ENCODE measurements at regions not wholly inside any gene's neighbourhood (a gene's known extent, or its start where the extent isn't known, plus 50 kb on each side); places are given as distances from the start of the nearest gene placed in this dataset.
"Not testable (repeated sequence)": the region's sequence is repeated elsewhere in the genome, so short reads cannot be mapped to it uniquely, and the experiment has no call there.

DNA sequence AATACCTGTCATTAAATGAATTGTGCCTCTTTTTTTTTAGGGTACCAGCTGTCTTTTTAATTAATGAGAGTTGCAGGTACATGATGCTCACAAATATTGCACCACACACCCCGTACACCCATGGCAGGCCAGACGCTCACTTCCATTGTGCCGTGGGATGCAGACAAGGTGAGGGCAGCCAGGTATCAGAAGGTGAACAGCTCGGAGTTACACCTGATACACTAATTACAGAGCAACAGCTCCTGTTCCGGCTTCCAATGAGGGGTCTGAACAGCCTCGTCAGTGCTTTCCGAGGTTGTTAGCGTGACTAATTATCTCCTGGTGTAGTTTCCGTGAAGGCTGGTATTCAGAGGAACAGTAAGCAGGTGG, 442.8 kb downstream of the ZNF516 start:
- no peaks in the 10 kb centered on the region for H3K9me3 ChIP-seq (ENCODE audit: control insufficient read depth in 2 of 2, low read length in 2 of 2)
- H3K4me3 Mint-ChIP-seq: no peak overlapping the region
- no peaks in the 10 kb centered on the region for H3K36me3 ChIP-seq (ENCODE audit: control insufficient read depth, insufficient read depth, low read length)
- H3K36me3 Mint-ChIP-seq: no peaks in the 10 kb centered on the region
- H3K9me3 Mint-ChIP-seq: peaks cover 0 to 4% (median 3%) of the 10 kb centered on the region in 7 donors
- no peaks in the 10 kb centered on the region for H3K4me1 Mint-ChIP-seq
- no peaks in the 10 kb centered on the region for H3K27me3 ChIP-seq (ENCODE audit: control insufficient read depth, insufficient read depth, low read length)
- no peak overlapping the region for H3K4me3 ChIP-seq (ENCODE audit: low read depth, low read length)
- H3K27ac Mint-ChIP-seq: no peak overlapping the region
- no peak for ATAC-seq (ENCODE audit: low read depth in 2 of 2)
- H3K4me1 ChIP-seq (ENCODE audit: control insufficient read depth, insufficient read depth, low read length, poor library complexity, severe bottlenecking): no peaks in the 10 kb centered on the region
- no peaks in the 10 kb centered on the region for H3K27me3 Mint-ChIP-seq
- H3K27ac ChIP-seq (ENCODE audit: insufficient read depth, low read length, poor library complexity, severe bottlenecking): no peak overlapping the region
- no peak for DNase-seq

GRCh38 chr18:76051396-76052226, 443.4 kb downstream of the ZNF516 start:
- no peaks in the 10 kb centered on the region for H3K27me3 Mint-ChIP-seq
- H3K27ac ChIP-seq (ENCODE audit: insufficient read depth, low read length, poor library complexity, severe bottlenecking): no peak overlapping the region
- no peaks in the 10 kb centered on the region for H3K4me1 ChIP-seq (ENCODE audit: control insufficient read depth, insufficient read depth, low read length, poor library complexity, severe bottlenecking)
- no peak overlapping the region for H3K4me3 ChIP-seq (ENCODE audit: low read depth, low read length)
- H3K9me3 ChIP-seq (ENCODE audit: control insufficient read depth in 2 of 2, low read length in 2 of 2): no peaks in the 10 kb centered on the region
- H3K4me1 Mint-ChIP-seq: no peaks in the 10 kb centered on the region
- H3K36me3 Mint-ChIP-seq: no peaks in the 10 kb centered on the region
- H3K27ac Mint-ChIP-seq: no peak overlapping the region
- no peak overlapping the region for H3K4me3 Mint-ChIP-seq
- ATAC-seq (ENCODE audit: low read depth in 2 of 2) (no peak), DNase-seq (no peak)
- H3K9me3 Mint-ChIP-seq: peaks cover 0 to 6% (median 3%) of the 10 kb centered on the region in 7 donors
- no peaks in the 10 kb centered on the region for H3K27me3 ChIP-seq (ENCODE audit: control insufficient read depth, insufficient read depth, low read length)
- H3K36me3 ChIP-seq (ENCODE audit: control insufficient read depth, insufficient read depth, low read length): no peaks in the 10 kb centered on the region

DNA sequence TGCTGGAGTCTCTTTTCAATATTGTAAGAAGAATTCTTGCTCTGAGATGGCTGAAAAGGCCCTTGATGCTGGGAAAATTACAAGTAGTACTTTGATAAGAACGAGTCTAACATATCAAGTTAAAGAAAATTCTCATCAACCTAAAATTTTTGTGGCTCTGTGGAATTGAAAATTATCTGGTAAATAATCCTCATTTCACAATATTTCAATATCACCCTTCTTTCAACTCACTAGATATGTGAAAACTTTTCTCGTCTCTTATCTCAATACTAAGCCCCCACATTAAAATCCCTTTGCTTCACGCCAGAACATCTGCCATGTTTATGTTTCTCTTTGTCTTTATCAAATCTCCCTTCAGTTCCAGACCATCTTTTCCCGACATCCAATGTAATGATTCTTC, 448.8 kb downstream of the ZNF516 start:
- DNase-seq (no peak), ATAC-seq (ENCODE audit: low read depth in 2 of 2) (no peak)
- Histone ChIP-seq H3K27ac (ENCODE audit: insufficient read depth, low read length, poor library complexity, severe bottlenecking) (no peak overlapping the region), H3K36me3 (ENCODE audit: control insufficient read depth, insufficient read depth, low read length) (no peaks in the 10 kb centered on the region), H3K27me3 (ENCODE audit: control insufficient read depth, insufficient read depth, low read length) (no peaks in the 10 kb centered on the region), H3K4me3 (ENCODE audit: low read depth, low read length) (no peak overlapping the region), H3K9me3 (ENCODE audit: control insufficient read depth in 2 of 2, low read length in 2 of 2) (no peaks in the 10 kb centered on the region), H3K4me1 (ENCODE audit: control insufficient read depth, insufficient read depth, low read length, poor library complexity, severe bottlenecking) (no peaks in the 10 kb centered on the region)
- H3K9me3 Mint-ChIP-seq: peaks cover 0 to 8% (median 3%) of the 10 kb centered on the region in 7 donors
- no peaks in the 10 kb centered on the region for H3K4me1 Mint-ChIP-seq
- no peaks in the 10 kb centered on the region for H3K27me3 Mint-ChIP-seq
- H3K27ac Mint-ChIP-seq: no peak overlapping the region
- no peaks in the 10 kb centered on the region for H3K36me3 Mint-ChIP-seq
- H3K4me3 Mint-ChIP-seq: no peak overlapping the region

DNA sequence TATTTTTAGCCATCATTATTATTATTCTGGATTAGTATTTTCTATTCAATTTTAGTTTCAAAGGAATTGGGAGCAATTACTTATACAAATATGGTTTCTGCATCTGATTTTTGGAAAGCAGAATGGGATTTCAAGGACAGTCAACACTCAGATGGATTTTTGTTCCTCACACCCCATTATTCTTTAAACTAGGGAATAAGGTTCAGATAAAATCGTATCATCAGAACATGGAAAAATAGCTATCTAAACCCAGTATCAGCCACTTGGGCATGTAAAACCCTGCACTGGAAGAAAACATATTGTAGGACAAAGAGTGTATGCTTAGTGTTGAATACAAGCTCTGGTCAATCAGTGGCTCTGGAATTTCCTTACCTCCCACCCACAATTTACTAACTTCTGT, 452.5 kb downstream of the ZNF516 start:
- no peak overlapping the region for H3K4me3 Mint-ChIP-seq
- no peaks in the 10 kb centered on the region for H3K36me3 ChIP-seq (ENCODE audit: control insufficient read depth, insufficient read depth, low read length)
- ATAC-seq (ENCODE audit: low read depth in 2 of 2) (no peak), DNase-seq (no peak)
- H3K27ac Mint-ChIP-seq: no peak overlapping the region
- H3K9me3 ChIP-seq (ENCODE audit: control insufficient read depth in 2 of 2, low read length in 2 of 2): no peaks in the 10 kb centered on the region
- no peak overlapping the region for H3K27ac ChIP-seq (ENCODE audit: insufficient read depth, low read length, poor library complexity, severe bottlenecking)
- no peaks in the 10 kb centered on the region for H3K27me3 ChIP-seq (ENCODE audit: control insufficient read depth, insufficient read depth, low read length)
- no peaks in the 10 kb centered on the region for H3K4me1 ChIP-seq (ENCODE audit: control insufficient read depth, insufficient read depth, low read length, poor library complexity, severe bottlenecking)
- H3K9me3 Mint-ChIP-seq: peaks cover 0 to 9% (median 0%) of the 10 kb centered on the region in 7 donors
- H3K27me3 Mint-ChIP-seq: no peaks in the 10 kb centered on the region
- H3K36me3 Mint-ChIP-seq: no peaks in the 10 kb centered on the region
- no peak overlapping the region for H3K4me3 ChIP-seq (ENCODE audit: low read depth, low read length)
- no peaks in the 10 kb centered on the region for H3K4me1 Mint-ChIP-seq

GRCh38 chr18:76018210-76018609, 476.8 kb downstream of the ZNF516 start:
- no peak overlapping the region for H3K27ac Mint-ChIP-seq
- H3K4me1 ChIP-seq (ENCODE audit: control insufficient read depth, insufficient read depth, low read length, poor library complexity, severe bottlenecking): no peaks in the 10 kb centered on the region
- no peaks in the 10 kb centered on the region for H3K4me1 Mint-ChIP-seq
- H3K27me3 Mint-ChIP-seq: no peaks in the 10 kb centered on the region
- no peak overlapping the region for H3K4me3 Mint-ChIP-seq
- no peak overlapping the region for H3K27ac ChIP-seq (ENCODE audit: insufficient read depth, low read length, poor library complexity, severe bottlenecking)
- no peaks in the 10 kb centered on the region for H3K9me3 ChIP-seq (ENCODE audit: control insufficient read depth in 2 of 2, low read length in 2 of 2)
- H3K4me3 ChIP-seq (ENCODE audit: low read depth, low read length): no peak overlapping the region
- H3K36me3 Mint-ChIP-seq: no peaks in the 10 kb centered on the region
- no peaks in the 10 kb centered on the region for H3K36me3 ChIP-seq (ENCODE audit: control insufficient read depth, insufficient read depth, low read length)
- peaks cover 0 to 9% (median 4%) of the 10 kb centered on the region in 7 donors for H3K9me3 Mint-ChIP-seq
- no peak for DNase-seq
- ATAC-seq (ENCODE audit: low read depth in 2 of 2): no peak
- no peaks in the 10 kb centered on the region for H3K27me3 ChIP-seq (ENCODE audit: control insufficient read depth, insufficient read depth, low read length)

DNA sequence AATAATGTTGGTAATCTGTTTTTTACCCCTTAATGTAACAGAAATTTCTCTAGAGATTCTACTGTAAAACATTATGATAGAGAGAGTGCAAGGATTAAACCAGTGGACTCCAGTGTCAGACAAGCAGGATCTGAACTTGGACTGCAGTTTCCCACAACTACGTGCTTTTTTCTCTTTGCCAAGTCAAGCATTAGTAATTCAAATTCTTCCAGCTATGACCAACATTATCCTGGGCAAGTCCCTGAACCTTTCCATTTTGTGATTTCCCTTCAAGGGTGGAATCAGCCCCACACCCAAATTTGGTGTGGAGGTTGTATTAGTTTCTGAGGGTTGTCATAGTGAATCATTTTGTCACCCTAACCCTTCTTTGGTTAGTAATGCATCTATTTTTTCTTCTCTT, 482.0 kb downstream of the ZNF516 start:
- Histone ChIP-seq H3K27me3 (ENCODE audit: control insufficient read depth, insufficient read depth, low read length) (no peaks in the 10 kb centered on the region), H3K4me1 (ENCODE audit: control insufficient read depth, insufficient read depth, low read length, poor library complexity, severe bottlenecking) (no peaks in the 10 kb centered on the region), H3K9me3 (ENCODE audit: control insufficient read depth in 2 of 2, low read length in 2 of 2) (no peaks in the 10 kb centered on the region), H3K36me3 (ENCODE audit: control insufficient read depth, insufficient read depth, low read length) (no peaks in the 10 kb centered on the region), H3K4me3 (ENCODE audit: low read depth, low read length) (no peak overlapping the region), H3K27ac (ENCODE audit: insufficient read depth, low read length, poor library complexity, severe bottlenecking) (no peak overlapping the region)
- DNase-seq (no peak), ATAC-seq (ENCODE audit: low read depth in 2 of 2) (no peak)
- no peaks in the 10 kb centered on the region for H3K4me1 Mint-ChIP-seq
- peaks cover 0 to 9% (median 2%) of the 10 kb centered on the region in 7 donors for H3K9me3 Mint-ChIP-seq
- H3K27ac Mint-ChIP-seq: no peak overlapping the region
- H3K27me3 Mint-ChIP-seq: no peaks in the 10 kb centered on the region
- no peaks in the 10 kb centered on the region for H3K36me3 Mint-ChIP-seq
- H3K4me3 Mint-ChIP-seq: no peak overlapping the region

DNA sequence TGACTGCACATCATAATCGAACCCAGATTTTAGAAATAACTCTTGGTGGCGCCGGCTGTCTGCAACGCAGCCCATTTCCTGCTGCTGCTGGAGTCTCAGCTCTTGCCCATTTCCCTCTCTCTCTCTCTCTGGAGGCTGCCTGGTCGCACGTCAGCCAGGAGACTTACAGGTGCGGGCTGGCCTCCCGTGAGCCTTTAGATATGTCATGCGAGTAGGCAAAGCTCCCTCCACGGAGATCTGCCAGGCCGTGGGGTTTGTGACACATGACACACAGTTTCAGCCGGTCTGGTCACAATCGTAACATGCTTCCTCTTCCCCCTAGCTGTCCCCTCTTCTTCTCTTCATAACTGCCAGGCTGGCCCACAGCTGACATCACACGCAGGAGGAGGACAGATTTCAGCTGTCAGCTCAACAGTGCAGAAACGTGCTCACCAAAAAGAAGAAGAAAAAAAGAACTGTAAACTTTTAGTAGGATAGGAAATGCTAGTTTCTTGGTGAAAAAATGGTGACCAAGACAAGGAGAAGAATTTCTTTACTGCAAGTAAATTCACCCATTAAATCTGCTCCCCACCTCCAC, 489.3 kb downstream of the ZNF516 start:
- Mint-ChIP-seq H3K9me3 (peaks cover 1 to 7% (median 5%) of the 10 kb centered on the region in 7 donors), H3K4me3 (no peak overlapping the region), H3K4me1 (no peaks in the 10 kb centered on the region), H3K27ac (no peak overlapping the region), H3K36me3 (no peaks in the 10 kb centered on the region), H3K27me3 (no peaks in the 10 kb centered on the region)
- no peak overlapping the region for H3K4me3 ChIP-seq (ENCODE audit: low read depth, low read length)
- no peaks in the 10 kb centered on the region for H3K36me3 ChIP-seq (ENCODE audit: control insufficient read depth, insufficient read depth, low read length)
- no peaks in the 10 kb centered on the region for H3K27me3 ChIP-seq (ENCODE audit: control insufficient read depth, insufficient read depth, low read length)
- no peaks in the 10 kb centered on the region for H3K4me1 ChIP-seq (ENCODE audit: control insufficient read depth, insufficient read depth, low read length, poor library complexity, severe bottlenecking)
- DNase-seq (no peak), ATAC-seq (ENCODE audit: low read depth in 2 of 2) (no peak)
- H3K27ac ChIP-seq (ENCODE audit: insufficient read depth, low read length, poor library complexity, severe bottlenecking): no peak overlapping the region
- H3K9me3 ChIP-seq (ENCODE audit: control insufficient read depth in 2 of 2, low read length in 2 of 2): no peaks in the 10 kb centered on the region

DNA sequence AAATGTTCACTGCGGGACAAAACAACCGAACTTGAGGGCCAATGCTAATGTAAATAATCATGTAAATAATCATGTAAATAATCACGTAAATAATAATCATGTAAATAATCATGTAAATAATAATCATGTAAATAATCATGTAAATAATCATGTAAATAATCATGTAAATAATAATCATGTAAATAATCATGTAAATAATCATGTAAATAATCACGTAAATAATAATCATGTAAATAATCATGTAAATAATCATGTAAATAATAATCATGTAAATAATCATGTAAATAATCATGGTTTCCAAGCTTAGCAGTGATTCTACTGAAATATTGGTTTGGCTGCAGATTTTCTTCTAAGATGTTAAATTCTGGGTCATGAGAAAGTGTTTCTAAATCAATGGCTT, 507.1 kb downstream of the ZNF516 start:
- not testable (repeated sequence) for H3K4me1 ChIP-seq (ENCODE audit: control insufficient read depth, insufficient read depth, low read length, poor library complexity, severe bottlenecking)

More for the DNA sequence above, 507.1 kb downstream of the ZNF516 start:
- H3K4me1 Mint-ChIP-seq; H3K9me3 Mint-ChIP-seq; H3K36me3 Mint-ChIP-seq; H3K27me3 ChIP-seq (ENCODE audit: control insufficient read depth, insufficient read depth, low read length); H3K27ac ChIP-seq (ENCODE audit: insufficient read depth, low read length, poor library complexity, severe bottlenecking); H3K36me3 ChIP-seq (ENCODE audit: control insufficient read depth, insufficient read depth, low read length); H3K4me3 Mint-ChIP-seq; ATAC-seq (ENCODE audit: low read depth in 2 of 2); H3K27me3 Mint-ChIP-seq; DNase-seq; H3K9me3 ChIP-seq (ENCODE audit: control insufficient read depth in 2 of 2, low read length in 2 of 2); H3K4me3 ChIP-seq (ENCODE audit: low read depth, low read length); H3K27ac Mint-ChIP-seq: not testable (repeated sequence)
